ENCODE measurements at regions not wholly inside any gene's neighbourhood (a gene's known extent, or its start where the extent isn't known, plus 50 kb on each side); places are given as distances from the start of the nearest gene placed in this dataset.

GRCh38 chr4:116588783-116589182 lies 496.6 kb downstream of the TRAM1L1 start:
- Mint-ChIP-seq H3K27me3 (ENCODE audit: low read depth in 3 of 3) (no peaks in the 10 kb centered on the region), H3K9me3 (peaks cover 0 to 2% (median 0%) of the 10 kb centered on the region in 7 donors), H3K4me1 (no peaks in the 10 kb centered on the region), H3K36me3 (no peaks in the 10 kb centered on the region), H3K4me3 (no peak overlapping the region), H3K27ac (no peak overlapping the region)
- Histone ChIP-seq H3K4me2 (replicated peaks; ENCODE audit: extremely low read depth, low read length, poor library complexity, severe bottlenecking) (no peak overlapping the region), H3K27me3 (ENCODE audit: control insufficient read depth in 2 of 2, insufficient read depth in 2 of 2, low read length in 2 of 2) (no peaks in the 10 kb centered on the region), H3K9ac (ENCODE audit: insufficient read depth, low read length, poor library complexity, severe bottlenecking) (no peak overlapping the region), H3K9me3 (replicated peaks in 1 of 2; ENCODE audit: control insufficient read depth in 1 of 2, insufficient read depth in 1 of 2, low read length in 2 of 2) (no peaks in the 10 kb centered on the region), H2AFZ (ENCODE audit: insufficient read depth, low read depth, low read length, poor library complexity, severe bottlenecking) (no peak overlapping the region), H4K20me1 (ENCODE audit: insufficient read depth, low read length) (no peaks in the 10 kb centered on the region), H3K4me3 (replicated peaks in 1 of 3; ENCODE audit: low read depth in 2 of 3, low read length in 3 of 3) (no peak overlapping the region), H3K79me2 (ENCODE audit: insufficient read depth, low read length) (no peaks in the 10 kb centered on the region), H3K36me3 (replicated peaks in 1 of 2; ENCODE audit: control insufficient read depth in 1 of 2, insufficient read depth in 2 of 2, low read length in 2 of 2) (no peaks in the 10 kb centered on the region), H3K27ac (ENCODE audit: low read depth in 1 of 2, low read length in 2 of 2) (no peak overlapping the region), H3K4me1 (ENCODE audit: control insufficient read depth in 1 of 2, insufficient read depth in 2 of 2, low read length in 2 of 2) (no peaks in the 10 kb centered on the region)
- intact Hi-C loops (cut with micrococcal nuclease): no loop called here
- no peak for TF ChIP-seq CTCF (IDR thresholded peaks at IDR 0.05)
- no peak for DNase-seq

- Histone ChIP-seq H3K9ac (ENCODE audit: insufficient read depth, low read length, poor library complexity, severe bottlenecking) (no peak overlapping the region), H3K36me3 (replicated peaks in 1 of 2; ENCODE audit: control insufficient read depth in 1 of 2, insufficient read depth in 2 of 2, low read length in 2 of 2) (no peaks in the 10 kb centered on the region), H3K4me1 (ENCODE audit: control insufficient read depth in 1 of 2, insufficient read depth in 2 of 2, low read length in 2 of 2) (no peaks in the 10 kb centered on the region), H3K27ac (ENCODE audit: low read depth in 1 of 2, low read length in 2 of 2) (no peak overlapping the region), H3K4me3 (replicated peaks in 1 of 3; ENCODE audit: low read depth in 2 of 3, low read length in 3 of 3) (no peak overlapping the region), H3K9me3 (replicated peaks in 1 of 2; ENCODE audit: control insufficient read depth in 1 of 2, insufficient read depth in 1 of 2, low read length in 2 of 2) (no peaks in the 10 kb centered on the region), H4K20me1 (ENCODE audit: insufficient read depth, low read length) (no peaks in the 10 kb centered on the region), H3K27me3 (ENCODE audit: control insufficient read depth in 2 of 2, insufficient read depth in 2 of 2, low read length in 2 of 2) (no peaks in the 10 kb centered on the region), H3K4me2 (replicated peaks; ENCODE audit: extremely low read depth, low read length, poor library complexity, severe bottlenecking) (no peak overlapping the region), H3K79me2 (ENCODE audit: insufficient read depth, low read length) (no peaks in the 10 kb centered on the region), H2AFZ (ENCODE audit: insufficient read depth, low read depth, low read length, poor library complexity, severe bottlenecking) (no peak overlapping the region)
- Mint-ChIP-seq H3K27ac (no peak overlapping the region), H3K36me3 (no peaks in the 10 kb centered on the region), H3K4me3 (no peak overlapping the region), H3K27me3 (ENCODE audit: low read depth in 3 of 3) (no peaks in the 10 kb centered on the region), H3K4me1 (no peaks in the 10 kb centered on the region), H3K9me3 (peaks cover 0 to 2% (median 0%) of the 10 kb centered on the region in 7 donors)
- WGBS (ENCODE audit: insufficient coverage): 8% methylated on average over 2 of the region's 3 CpGs
- intact Hi-C loops (cut with micrococcal nuclease): no loop called here
- no peak for DNase-seq
- no peak for TF ChIP-seq CTCF (IDR thresholded peaks at IDR 0.05)
Measured at GRCh38 chr4:116585246-116585645, 500.1 kb downstream of the TRAM1L1 start.

Data from CD14-positive monocyte (primary cell).